ENCODE measurements at regions not wholly inside any gene's neighbourhood (a gene's known extent, or its start where the extent isn't known, plus 50 kb on each side); places are given as distances from the start of the nearest gene placed in this dataset.

DNA sequence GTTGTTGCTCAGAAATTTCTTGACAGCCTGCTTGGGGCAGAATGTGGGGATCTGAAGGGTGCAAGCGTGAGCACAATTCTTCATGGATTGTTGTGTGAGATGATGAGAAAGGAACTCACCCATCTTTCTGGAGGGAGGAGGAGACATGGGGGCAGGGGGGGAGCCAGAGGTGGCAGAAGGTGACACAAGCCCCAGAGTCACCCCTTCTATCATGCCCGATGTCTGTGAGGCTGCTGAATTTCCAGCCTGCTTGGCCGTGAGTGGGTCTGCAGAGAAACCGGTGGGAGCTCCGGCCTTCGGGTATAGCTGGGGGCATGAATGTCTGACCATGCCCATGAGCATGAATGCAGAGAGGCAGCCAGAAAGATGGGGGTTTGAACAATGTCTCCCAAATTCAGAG lies 870.7 kb downstream of the TBC1D22A start:
- no peak for TF ChIP-seq SPI1 (IDR thresholded peaks at IDR 0.05; ENCODE audit: borderline replicate concordance, low read depth)
- TF ChIP-seq, protein P1, sequence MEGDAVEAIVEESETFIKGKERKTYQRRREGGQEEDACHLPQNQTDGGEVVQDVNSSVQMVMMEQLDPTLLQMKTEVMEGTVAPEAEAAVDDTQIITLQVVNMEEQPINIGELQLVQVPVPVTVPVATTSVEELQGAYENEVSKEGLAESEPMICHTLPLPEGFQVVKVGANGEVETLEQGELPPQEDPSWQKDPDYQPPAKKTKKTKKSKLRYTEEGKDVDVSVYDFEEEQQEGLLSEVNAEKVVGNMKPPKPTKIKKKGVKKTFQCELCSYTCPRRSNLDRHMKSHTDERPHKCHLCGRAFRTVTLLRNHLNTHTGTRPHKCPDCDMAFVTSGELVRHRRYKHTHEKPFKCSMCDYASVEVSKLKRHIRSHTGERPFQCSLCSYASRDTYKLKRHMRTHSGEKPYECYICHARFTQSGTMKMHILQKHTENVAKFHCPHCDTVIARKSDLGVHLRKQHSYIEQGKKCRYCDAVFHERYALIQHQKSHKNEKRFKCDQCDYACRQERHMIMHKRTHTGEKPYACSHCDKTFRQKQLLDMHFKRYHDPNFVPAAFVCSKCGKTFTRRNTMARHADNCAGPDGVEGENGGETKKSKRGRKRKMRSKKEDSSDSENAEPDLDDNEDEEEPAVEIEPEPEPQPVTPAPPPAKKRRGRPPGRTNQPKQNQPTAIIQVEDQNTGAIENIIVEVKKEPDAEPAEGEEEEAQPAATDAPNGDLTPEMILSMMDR (IDR thresholded peaks at IDR 0.05; ENCODE audit: insufficient read depth, low read length), result no peak
- TF ChIP-seq GABPA (IDR thresholded peaks at IDR 0.05; ENCODE audit: low read depth), result no peak

Measured in HL-60 (cell line).